ENCODE measurements at regions not wholly inside any gene's neighbourhood (a gene's known extent, or its start where the extent isn't known, plus 50 kb on each side); places are given as distances from the start of the nearest gene placed in this dataset.

DNA sequence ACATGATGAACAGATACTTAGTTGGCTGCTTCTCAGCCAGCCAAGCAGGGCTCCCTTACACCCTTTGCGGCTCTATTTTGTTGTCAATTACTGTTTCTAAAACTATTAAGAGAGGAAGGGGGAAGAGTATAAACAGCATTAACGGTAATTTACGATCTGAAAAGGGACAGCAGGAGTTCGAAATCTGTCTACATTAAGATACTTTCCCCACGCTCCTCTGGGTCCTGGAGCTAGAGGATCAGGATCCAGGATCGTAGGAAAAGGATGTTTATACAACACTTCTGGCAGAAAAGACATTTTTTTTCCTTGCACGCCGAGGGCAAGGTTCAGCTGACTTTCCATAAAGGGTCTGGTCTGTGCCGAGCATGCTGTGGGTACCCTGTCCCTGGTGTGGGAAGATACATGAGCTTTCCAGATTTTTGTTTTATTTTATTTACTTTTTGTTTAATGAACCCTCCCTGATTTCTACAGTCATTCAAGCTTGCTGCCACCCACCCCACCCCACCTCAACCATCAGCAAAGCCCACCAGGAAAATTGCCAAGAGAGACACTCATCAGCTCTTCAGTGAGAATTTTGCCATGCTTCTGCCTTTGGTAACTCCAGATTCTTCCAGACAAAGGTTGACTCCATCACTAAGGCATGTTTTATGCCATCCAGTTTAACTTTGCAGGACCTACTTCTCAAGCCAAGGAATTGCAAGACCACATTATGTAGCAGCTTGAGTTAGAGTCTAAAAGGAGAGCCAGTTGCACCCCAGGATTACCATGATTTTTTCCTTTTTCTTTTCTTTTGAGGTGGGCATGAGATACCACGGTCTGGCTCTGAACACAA is 188.1 kb downstream of the QDPR start:
- no peak overlapping the region for H2AFZ ChIP-seq (ENCODE audit: low read depth)
- no peak overlapping the region for H3K4me2 ChIP-seq
- no peaks in the 10 kb centered on the region for H3K36me3 ChIP-seq (ENCODE audit: insufficient read depth)
- no peaks in the 10 kb centered on the region for H4K20me1 ChIP-seq (ENCODE audit: insufficient read depth)
- H3K9ac ChIP-seq = no peak overlapping the region
- H3K27me3 ChIP-seq (ENCODE audit: insufficient read depth, low read depth) = no peaks in the 10 kb centered on the region
- no peaks in the 10 kb centered on the region for H3K4me1 ChIP-seq (ENCODE audit: low read depth, poor library complexity, severe bottlenecking)
- H3K27ac ChIP-seq = no peak overlapping the region
- no peaks in the 10 kb centered on the region for H3K79me2 ChIP-seq (ENCODE audit: insufficient read depth, low read depth)
- no peak overlapping the region for H3K4me3 ChIP-seq (IDR thresholded peaks at IDR 0.05; ENCODE audit: insufficient read depth, low read depth, low read length)
- TF ChIP-seq, protein P1, sequence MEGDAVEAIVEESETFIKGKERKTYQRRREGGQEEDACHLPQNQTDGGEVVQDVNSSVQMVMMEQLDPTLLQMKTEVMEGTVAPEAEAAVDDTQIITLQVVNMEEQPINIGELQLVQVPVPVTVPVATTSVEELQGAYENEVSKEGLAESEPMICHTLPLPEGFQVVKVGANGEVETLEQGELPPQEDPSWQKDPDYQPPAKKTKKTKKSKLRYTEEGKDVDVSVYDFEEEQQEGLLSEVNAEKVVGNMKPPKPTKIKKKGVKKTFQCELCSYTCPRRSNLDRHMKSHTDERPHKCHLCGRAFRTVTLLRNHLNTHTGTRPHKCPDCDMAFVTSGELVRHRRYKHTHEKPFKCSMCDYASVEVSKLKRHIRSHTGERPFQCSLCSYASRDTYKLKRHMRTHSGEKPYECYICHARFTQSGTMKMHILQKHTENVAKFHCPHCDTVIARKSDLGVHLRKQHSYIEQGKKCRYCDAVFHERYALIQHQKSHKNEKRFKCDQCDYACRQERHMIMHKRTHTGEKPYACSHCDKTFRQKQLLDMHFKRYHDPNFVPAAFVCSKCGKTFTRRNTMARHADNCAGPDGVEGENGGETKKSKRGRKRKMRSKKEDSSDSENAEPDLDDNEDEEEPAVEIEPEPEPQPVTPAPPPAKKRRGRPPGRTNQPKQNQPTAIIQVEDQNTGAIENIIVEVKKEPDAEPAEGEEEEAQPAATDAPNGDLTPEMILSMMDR (conservative IDR thresholded peaks at IDR 0.05; ENCODE audit: low read depth, low read length) = no peak

DNA sequence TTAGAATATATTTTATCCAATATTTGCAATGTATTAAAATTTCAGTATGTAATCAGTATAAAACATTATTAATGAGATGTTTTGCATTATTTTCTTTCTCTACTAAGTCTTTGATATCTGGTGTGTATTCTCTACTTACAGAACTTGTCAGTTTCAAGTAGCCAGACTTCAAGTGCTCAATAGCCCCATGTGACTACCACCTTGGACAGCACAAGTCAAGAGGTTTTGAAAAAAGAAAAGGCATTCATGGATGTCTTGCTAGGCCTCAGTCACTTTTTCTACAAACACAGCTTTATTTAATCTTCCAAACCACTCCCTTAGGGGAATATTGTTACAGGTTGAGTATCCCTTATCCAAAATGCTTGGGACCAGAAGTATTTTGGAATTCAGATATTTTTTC is 189.4 kb downstream of the QDPR start:
- H3K27me3 ChIP-seq (ENCODE audit: insufficient read depth, low read depth) = no peaks in the 10 kb centered on the region

DNA sequence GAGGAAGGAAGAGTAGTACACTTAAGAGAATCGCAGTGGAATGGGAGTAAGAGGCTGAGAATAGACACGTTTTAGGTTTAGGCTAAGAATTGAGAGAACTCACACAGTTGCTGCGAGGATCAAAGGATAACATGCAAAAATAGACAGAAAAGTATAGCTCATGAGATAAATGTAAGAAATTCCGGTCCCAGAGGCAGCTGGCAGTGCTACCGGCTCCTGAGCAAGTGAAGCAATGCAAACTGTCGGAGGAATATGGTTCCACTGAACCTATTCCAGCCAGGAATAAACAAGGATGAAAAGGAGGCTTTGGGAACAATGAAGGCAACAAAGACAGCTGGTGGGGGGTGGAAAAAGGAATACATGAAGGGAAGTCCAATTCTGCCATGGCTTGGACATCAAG is 191.8 kb downstream of the QDPR start:
- no peak overlapping the region for H3K4me3 ChIP-seq (IDR thresholded peaks at IDR 0.05; ENCODE audit: insufficient read depth, low read depth, low read length)
- H4K20me1 ChIP-seq (ENCODE audit: insufficient read depth) = no peaks in the 10 kb centered on the region
- no peak overlapping the region for H3K27ac ChIP-seq
- TF ChIP-seq, protein P1 (conservative IDR thresholded peaks at IDR 0.05; ENCODE audit: low read depth, low read length) = no peak
- H3K4me2 ChIP-seq = no peak overlapping the region
- no peaks in the 10 kb centered on the region for H3K79me2 ChIP-seq (ENCODE audit: insufficient read depth, low read depth)
- no peaks in the 10 kb centered on the region for H3K4me1 ChIP-seq (ENCODE audit: low read depth, poor library complexity, severe bottlenecking)
- H3K27me3 ChIP-seq (ENCODE audit: insufficient read depth, low read depth) = no peaks in the 10 kb centered on the region
- H2AFZ ChIP-seq (ENCODE audit: low read depth) = no peak overlapping the region
- H3K36me3 ChIP-seq (ENCODE audit: insufficient read depth) = no peaks in the 10 kb centered on the region
- H3K9ac ChIP-seq = no peak overlapping the region

More for the DNA sequence above, 189.4 kb downstream of the QDPR start:
- Histone ChIP-seq H4K20me1 (ENCODE audit: insufficient read depth) (no peaks in the 10 kb centered on the region), H3K4me1 (ENCODE audit: low read depth, poor library complexity, severe bottlenecking) (no peaks in the 10 kb centered on the region), H3K79me2 (ENCODE audit: insufficient read depth, low read depth) (no peaks in the 10 kb centered on the region), H3K4me2 (no peak overlapping the region), H3K9ac (no peak overlapping the region), H3K36me3 (ENCODE audit: insufficient read depth) (no peaks in the 10 kb centered on the region), H2AFZ (ENCODE audit: low read depth) (no peak overlapping the region), H3K27ac (no peak overlapping the region), H3K4me3 (IDR thresholded peaks at IDR 0.05; ENCODE audit: insufficient read depth, low read depth, low read length) (no peak overlapping the region)
- TF ChIP-seq, protein P1 (conservative IDR thresholded peaks at IDR 0.05; ENCODE audit: low read depth, low read length) = no peak

DNA sequence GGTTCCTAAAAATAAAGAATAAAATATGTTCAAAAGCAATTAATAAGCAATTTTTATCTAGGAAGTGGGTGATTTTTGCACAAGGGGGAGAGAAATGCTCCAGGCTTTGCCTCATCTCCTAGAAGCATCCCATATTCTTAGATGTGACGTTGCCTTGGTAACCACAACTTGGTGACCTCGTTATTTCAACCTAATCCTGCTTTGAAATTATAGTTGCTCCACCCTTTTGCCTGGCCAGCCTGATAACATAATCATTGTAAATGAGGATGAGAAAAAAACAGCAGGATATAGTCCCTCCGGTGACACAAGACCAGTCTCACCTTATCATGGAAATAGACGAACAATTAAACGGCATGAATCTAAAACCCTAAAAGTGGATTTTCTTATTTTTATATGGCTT is 194.4 kb downstream of the QDPR start:
- TF ChIP-seq, protein P1 (conservative IDR thresholded peaks at IDR 0.05; ENCODE audit: low read depth, low read length) = no peak

More for the DNA sequence above, 194.4 kb downstream of the QDPR start:
- H3K27me3 ChIP-seq (ENCODE audit: insufficient read depth, low read depth) = no peaks in the 10 kb centered on the region
- H3K27ac ChIP-seq = no peak overlapping the region
- no peak overlapping the region for H2AFZ ChIP-seq (ENCODE audit: low read depth)
- H3K9ac ChIP-seq = no peak overlapping the region
- H3K4me1 ChIP-seq (ENCODE audit: low read depth, poor library complexity, severe bottlenecking) = no peaks in the 10 kb centered on the region
- no peak overlapping the region for H3K4me2 ChIP-seq
- H4K20me1 ChIP-seq (ENCODE audit: insufficient read depth) = no peaks in the 10 kb centered on the region
- no peaks in the 10 kb centered on the region for H3K79me2 ChIP-seq (ENCODE audit: insufficient read depth, low read depth)
- no peaks in the 10 kb centered on the region for H3K36me3 ChIP-seq (ENCODE audit: insufficient read depth)
- H3K4me3 ChIP-seq (IDR thresholded peaks at IDR 0.05; ENCODE audit: insufficient read depth, low read depth, low read length) = no peak overlapping the region
